Prostate gland (tissue), 2 donors: ENCODE measurements at regions not wholly inside any gene's neighbourhood (a gene's known extent, or its start where the extent isn't known, plus 50 kb on each side); places are given as distances from the start of the nearest gene placed in this dataset.
"Not testable (repeated sequence)": the region's sequence is repeated elsewhere in the genome, so short reads cannot be mapped to it uniquely, and the experiment has no call there.

Source experiments
- DNase-seq: peaks from one replicate; pipeline ENCODE4 v3.0.0-alpha.2; 2019; ENCODE audit warnings: low spot score
- H3K27ac ChIP-seq, 2 donors: fragments of 200-600 bp; sonication (generic); 2 replicates each; pipeline ENCODE4 v1.5.1; 2017 to 2019
- H3K27me3 ChIP-seq: fragments of 200-600 bp; sonication (generic); replicated peaks from 2 replicates; pipeline ENCODE4 v1.5.1; 2019; ENCODE audit not compliant: insufficient read depth
- H3K36me3 ChIP-seq, 2 donors: fragments of 200-600 bp; sonication (generic); 1 replicate in 1 of 2; 2 replicates in 1 of 2; pipeline versions ENCODE4 v1.5.1 to v1.8.1; 2017 to 2019
- H3K4me1 ChIP-seq: fragments of 200-600 bp; sonication (generic); replicated peaks from 2 replicates; pipeline ENCODE4 v1.5.1; 2019
- H3K4me3 ChIP-seq, 2 donors: fragments of 200-600 bp; sonication (generic); 2 replicates each; pipeline ENCODE4 v1.5.1; 2017 to 2019
- H3K9me3 ChIP-seq: fragments of 200-600 bp; sonication (generic); 2 replicates; pipeline ENCODE4 v1.5.1; 2017
- CTCF ChIP-seq, 4 experiments: fragments of 200-600 bp in 2 of 4; fragments of 450-650 bp in 2 of 4; sonication (generic) in 2 of 4; IDR thresholded peaks; 1 replicate in 3 of 4; 2 replicates in 1 of 4; pipeline ENCODE4 v1.5.1; 2016 to 2019; ENCODE audit warnings: antibody characterized with exemption in 4 of 4, mild to moderate bottlenecking in 2 of 4, moderate library complexity in 2 of 4
- POLR2A ChIP-seq: fragments of 450-650 bp; IDR thresholded peaks from one replicate; pipeline ENCODE4 v1.6.1; 2016; ENCODE audit warnings: antibody characterized with exemption, mild to moderate bottlenecking
- POLR2AphosphoS5 ChIP-seq: sonication (generic); formaldehyde crosslinking; IDR thresholded peaks from one replicate; pipeline ENCODE4 v1.6.1; 2017; ENCODE audit warnings: antibody characterized with exemption
- WGBS: methylation state at CpG from one replicate; pipeline ENCODE4 v1.1.5; 2018; 5-methylcytosine and 5-hydroxymethylcytosine counted together
- intact Hi-C: fragments of 100-400 bp; cut with DNase I; formaldehyde crosslinking; loops from one replicate; pipeline ENCODE4 v1.14.2; 2022

DNA sequence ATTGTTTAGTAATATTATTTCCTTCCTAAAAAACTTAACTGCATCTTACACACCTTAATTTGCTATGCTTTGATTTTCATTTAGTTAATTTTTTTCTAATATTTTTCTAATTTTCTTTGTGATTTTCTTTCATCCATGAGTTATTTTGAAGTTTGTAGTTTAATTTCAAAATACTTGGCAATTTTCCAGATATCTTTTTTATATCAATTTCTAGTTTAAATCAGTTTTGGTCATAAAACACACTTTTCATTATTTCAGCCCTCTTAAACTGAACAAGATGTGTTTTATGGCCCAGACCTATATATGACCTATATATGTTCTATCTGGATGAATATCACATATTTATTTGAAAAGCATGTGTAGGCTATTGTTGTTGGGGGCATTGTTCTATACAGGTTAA lies 759.9 kb upstream of the SGO1 start:
- TF ChIP-seq CTCF (IDR thresholded peaks at IDR 0.05) (no peak), POLR2AphosphoS5 (no peak), POLR2A (no peak)
- intact Hi-C loops, result no loop called here
- Histone ChIP-seq H3K36me3 (no peaks in the 10 kb centered on the region), H3K9me3 (no peaks in the 10 kb centered on the region), H3K4me1 (no peaks in the 10 kb centered on the region), H3K27me3 (no peaks in the 10 kb centered on the region), H3K27ac (no peak overlapping the region), H3K4me3 (no peak overlapping the region)
- no peak for DNase-seq

GRCh38 chr3:20935791-20936190 lies 749.8 kb upstream of the SGO1 start:
- WGBS, result 77% methylated on average over 2 of the region's 2 CpGs
- Histone ChIP-seq H3K4me1 (no peaks in the 10 kb centered on the region), H3K4me3 (no peak overlapping the region), H3K27me3 (no peaks in the 10 kb centered on the region), H3K9me3 (no peaks in the 10 kb centered on the region), H3K27ac (no peak overlapping the region), H3K36me3 (no peaks in the 10 kb centered on the region)
- no peak for DNase-seq
- TF ChIP-seq CTCF (IDR thresholded peaks at IDR 0.05) (no peak), POLR2A (no peak), POLR2AphosphoS5 (no peak)
- intact Hi-C loops, result no loop called here

GRCh38 chr3:20931834-20932233 lies 745.8 kb upstream of the SGO1 start:
- Histone ChIP-seq H3K27ac (no peak overlapping the region), H3K36me3 (no peaks in the 10 kb centered on the region), H3K27me3 (no peaks in the 10 kb centered on the region), H3K4me3 (no peak overlapping the region), H3K4me1 (no peaks in the 10 kb centered on the region), H3K9me3 (no peaks in the 10 kb centered on the region)
- intact Hi-C loops, result no loop called here
- DNase-seq, result no peak
- 90% methylated on average over 1 of the region's 1 CpG for WGBS
- TF ChIP-seq POLR2AphosphoS5, result no peak
- TF ChIP-seq POLR2A, result no peak
- TF ChIP-seq CTCF (IDR thresholded peaks at IDR 0.05), result no peak

- TF ChIP-seq CTCF (IDR thresholded peaks at IDR 0.05), result no peak
- no peak for TF ChIP-seq POLR2AphosphoS5
- no peak for TF ChIP-seq POLR2A
- Histone ChIP-seq H3K4me1 (no peaks in the 10 kb centered on the region), H3K9me3 (no peaks in the 10 kb centered on the region), H3K27ac (no peak overlapping the region), H3K27me3 (no peaks in the 10 kb centered on the region), H3K36me3 (no peaks in the 10 kb centered on the region), H3K4me3 (no peak overlapping the region)
- intact Hi-C loops, result no loop called here
- 37% methylated on average over 3 of the region's 3 CpGs for WGBS
- DNase-seq, result no peak
These were observed 744.0 kb upstream of the SGO1 start for GRCh38 chr3:20930034-20930433.

DNA sequence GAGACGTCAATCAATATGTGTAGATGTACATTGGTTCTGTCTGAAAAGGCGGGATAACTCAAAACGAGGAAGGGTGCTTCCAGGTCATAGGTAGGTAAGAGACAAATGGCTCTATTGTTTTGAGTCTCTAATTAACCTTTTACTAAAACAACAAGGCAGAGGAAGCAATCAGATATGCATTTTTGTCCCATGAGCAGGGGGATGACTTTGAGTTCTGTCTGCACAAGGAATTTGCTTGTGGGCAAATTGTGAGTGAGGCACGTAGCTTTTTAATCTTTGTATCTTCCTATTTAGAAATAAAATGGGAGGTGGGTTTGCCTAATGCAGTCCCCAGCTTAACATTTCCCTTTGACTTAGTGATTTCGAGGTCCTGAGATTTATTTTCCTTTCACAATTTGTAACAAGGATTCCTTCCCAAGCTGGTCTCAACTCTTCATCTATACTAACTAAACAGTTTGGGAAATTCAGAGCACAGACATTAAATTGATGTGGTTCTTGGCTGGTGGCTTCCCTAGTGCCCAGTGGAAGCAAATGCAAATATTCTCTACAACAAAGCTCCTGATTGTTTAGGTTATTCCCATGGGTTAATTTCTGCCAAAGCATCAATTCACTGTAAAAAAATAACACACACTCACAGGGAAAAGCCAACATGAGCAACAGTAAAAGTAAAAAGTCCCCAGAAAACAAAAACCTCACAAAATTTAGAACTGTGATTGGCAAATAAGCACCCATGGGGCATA lies 738.8 kb upstream of the SGO1 start:
- DNase-seq, result no peak
- Histone ChIP-seq H3K27me3 (no peaks in the 10 kb centered on the region), H3K9me3 (no peaks in the 10 kb centered on the region), H3K4me3 (no peak overlapping the region), H3K36me3 (no peaks in the 10 kb centered on the region), H3K27ac (no peak overlapping the region), H3K4me1 (no peaks in the 10 kb centered on the region)
- TF ChIP-seq POLR2A, result no peak
- no peak for TF ChIP-seq POLR2AphosphoS5
- no peak for TF ChIP-seq CTCF (IDR thresholded peaks at IDR 0.05)
- intact Hi-C loops, result no loop called here
- WGBS, result 66% methylated on average over 5 of the region's 5 CpGs

DNA sequence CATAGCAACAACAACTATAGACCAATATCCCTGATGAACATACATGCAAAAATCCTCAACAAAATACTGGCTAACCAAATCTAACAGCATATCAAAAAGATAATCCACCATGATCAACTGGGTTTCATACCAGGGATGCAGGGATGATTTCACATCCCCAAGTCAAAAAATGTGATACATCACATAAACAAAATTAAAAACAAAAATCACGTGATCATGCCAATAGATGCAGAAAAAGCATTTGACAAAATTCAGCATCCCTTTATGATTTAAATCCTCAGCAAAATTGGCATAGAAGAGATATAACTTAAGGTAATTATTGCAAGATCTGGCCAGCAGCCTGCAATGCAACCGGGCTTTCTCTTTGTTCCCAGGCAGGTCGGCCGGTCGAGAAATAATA lies 735.1 kb upstream of the SGO1 start:
- WGBS, result 83% methylated on average over 5 of the region's 5 CpGs
- H3K27ac ChIP-seq, H3K27me3 ChIP-seq, DNase-seq, H3K4me3 ChIP-seq, H3K9me3 ChIP-seq, intact Hi-C loops, H3K4me1 ChIP-seq, H3K36me3 ChIP-seq: not testable (repeated sequence)
